DND-41 (cell line): ENCODE measurements at regions not wholly inside any gene's neighbourhood (a gene's known extent, or its start where the extent isn't known, plus 50 kb on each side); places are given as distances from the start of the nearest gene placed in this dataset.
"Not testable (repeated sequence)": the region's sequence is repeated elsewhere in the genome, so short reads cannot be mapped to it uniquely, and the experiment has no call there.

Source experiments
- EZH2 ChIP-seq: IDR thresholded peaks from 3 replicates; pipeline ENCODE4 v1.6.1; 2012; ENCODE audit warnings: borderline replicate concordance, low read depth, mild to moderate bottlenecking, moderate library complexity, low read length, inconsistent platforms; ENCODE audit not compliant: severe bottlenecking
- TF ChIP-seq, protein P1 (sequence below): IDR thresholded peaks from 2 replicates; pipeline ENCODE4 v1.5.1; 2012; ENCODE audit warnings: borderline replicate concordance, low read length, moderate library complexity, mild to moderate bottlenecking; ENCODE audit not compliant: poor library complexity, severe bottlenecking; ENCODE audit errors: extremely low read depth

- TF ChIP-seq, protein P1, sequence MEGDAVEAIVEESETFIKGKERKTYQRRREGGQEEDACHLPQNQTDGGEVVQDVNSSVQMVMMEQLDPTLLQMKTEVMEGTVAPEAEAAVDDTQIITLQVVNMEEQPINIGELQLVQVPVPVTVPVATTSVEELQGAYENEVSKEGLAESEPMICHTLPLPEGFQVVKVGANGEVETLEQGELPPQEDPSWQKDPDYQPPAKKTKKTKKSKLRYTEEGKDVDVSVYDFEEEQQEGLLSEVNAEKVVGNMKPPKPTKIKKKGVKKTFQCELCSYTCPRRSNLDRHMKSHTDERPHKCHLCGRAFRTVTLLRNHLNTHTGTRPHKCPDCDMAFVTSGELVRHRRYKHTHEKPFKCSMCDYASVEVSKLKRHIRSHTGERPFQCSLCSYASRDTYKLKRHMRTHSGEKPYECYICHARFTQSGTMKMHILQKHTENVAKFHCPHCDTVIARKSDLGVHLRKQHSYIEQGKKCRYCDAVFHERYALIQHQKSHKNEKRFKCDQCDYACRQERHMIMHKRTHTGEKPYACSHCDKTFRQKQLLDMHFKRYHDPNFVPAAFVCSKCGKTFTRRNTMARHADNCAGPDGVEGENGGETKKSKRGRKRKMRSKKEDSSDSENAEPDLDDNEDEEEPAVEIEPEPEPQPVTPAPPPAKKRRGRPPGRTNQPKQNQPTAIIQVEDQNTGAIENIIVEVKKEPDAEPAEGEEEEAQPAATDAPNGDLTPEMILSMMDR, result not testable (repeated sequence)
- not testable (repeated sequence) for TF ChIP-seq EZH2
These were observed 133.0 kb downstream of the ZFAND4 start for GRCh38 chr10:45539569-45539968.
